IPS-18c (cell line): ENCODE measurements at regions not wholly inside any gene's neighbourhood (a gene's known extent, or its start where the extent isn't known, plus 50 kb on each side); places are given as distances from the start of the nearest gene placed in this dataset.

Source experiments
- H3K4me3 ChIP-seq: 2 replicates; pipeline ENCODE4 v1.7.0; 2013; ENCODE audit warnings: low read depth, mild to moderate bottlenecking, low read length, moderate library complexity; ENCODE audit not compliant: insufficient read depth
- H3K9me3 ChIP-seq: one replicate; pipeline ENCODE4 v1.6.1; 2013; ENCODE audit warnings: mild to moderate bottlenecking, low read length, moderate library complexity; ENCODE audit not compliant: control insufficient read depth, insufficient read depth

DNA sequence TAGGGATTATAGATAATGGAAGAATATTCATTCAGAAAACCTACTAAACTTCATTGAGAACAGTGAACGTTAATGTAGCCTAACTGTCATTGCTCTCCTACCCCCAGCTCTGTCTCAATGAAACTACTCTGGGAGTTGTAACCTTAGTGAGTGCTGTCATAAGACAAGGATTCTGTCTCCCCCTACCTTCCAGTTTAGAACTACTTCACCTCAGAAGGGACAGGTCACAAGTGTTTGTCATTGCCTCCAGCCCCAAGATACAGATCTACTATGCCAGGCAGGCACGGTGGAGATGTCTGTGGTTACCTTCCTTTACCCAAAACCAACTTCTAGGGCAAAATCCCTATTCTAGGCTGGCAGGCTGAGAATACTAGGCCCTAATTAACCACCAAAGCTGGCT, 833.1 kb upstream of the SEL1L start:
- H3K4me3 ChIP-seq: no peak overlapping the region
- no peaks in the 10 kb centered on the region for H3K9me3 ChIP-seq

- no peaks in the 10 kb centered on the region for H3K9me3 ChIP-seq
- H3K4me3 ChIP-seq: no peak overlapping the region
Observed at GRCh38 chr14:82379291-82379690, 845.6 kb upstream of the SEL1L start.

GRCh38 chr14:82385048-82385447, 851.4 kb upstream of the SEL1L start:
- no peaks in the 10 kb centered on the region for H3K9me3 ChIP-seq
- H3K4me3 ChIP-seq: no peak overlapping the region

DNA sequence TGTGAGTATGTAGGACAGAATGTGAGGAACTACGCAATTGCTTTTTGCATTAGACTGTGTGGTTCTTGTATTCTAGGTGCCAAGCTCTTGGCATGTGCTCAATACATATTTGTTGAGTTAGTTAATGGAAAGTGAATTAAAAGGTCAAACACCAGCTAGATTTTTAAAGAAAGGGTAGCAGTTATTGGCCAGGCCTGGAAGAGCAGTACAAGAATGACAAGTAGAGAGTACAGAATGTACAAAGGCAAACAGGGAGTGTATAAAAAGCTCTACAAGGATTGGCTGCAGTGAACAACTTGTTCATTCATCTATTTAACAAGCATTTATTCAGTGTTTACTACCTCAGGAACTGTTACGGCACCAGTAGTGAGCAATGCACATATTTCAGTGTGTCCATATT, 854.0 kb upstream of the SEL1L start:
- no peak overlapping the region for H3K4me3 ChIP-seq
- H3K9me3 ChIP-seq: no peaks in the 10 kb centered on the region

GRCh38 chr14:82388488-82388887, 854.8 kb upstream of the SEL1L start:
- Histone ChIP-seq H3K9me3 (no peaks in the 10 kb centered on the region), H3K4me3 (no peak overlapping the region)

GRCh38 chr14:82390586-82390985, 856.9 kb upstream of the SEL1L start:
- Histone ChIP-seq H3K9me3 (no peaks in the 10 kb centered on the region), H3K4me3 (no peak overlapping the region)

DNA sequence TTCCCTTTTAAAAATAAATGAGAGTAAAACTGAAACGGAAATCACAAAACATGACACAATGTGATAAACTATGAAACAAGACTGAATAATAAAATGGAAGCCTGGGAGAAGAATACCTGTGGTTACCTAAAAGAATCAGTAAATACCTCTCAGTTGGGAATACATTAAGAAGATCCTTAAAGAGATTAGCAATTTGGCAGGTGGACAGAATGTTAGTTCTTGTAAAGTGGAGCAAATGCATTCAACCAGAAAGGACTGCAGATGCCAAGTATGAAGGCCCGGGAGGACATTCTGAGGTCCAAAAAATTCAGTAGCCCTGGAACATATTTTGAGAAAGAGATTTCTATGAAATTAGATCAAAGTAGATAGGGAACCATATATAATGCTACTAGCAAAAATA, 861.3 kb upstream of the SEL1L start:
- Histone ChIP-seq H3K4me3 (no peak overlapping the region), H3K9me3 (no peaks in the 10 kb centered on the region)

GRCh38 chr14:82398256-82398655, 864.6 kb upstream of the SEL1L start:
- Histone ChIP-seq H3K9me3 (no peaks in the 10 kb centered on the region), H3K4me3 (no peak overlapping the region)

DNA sequence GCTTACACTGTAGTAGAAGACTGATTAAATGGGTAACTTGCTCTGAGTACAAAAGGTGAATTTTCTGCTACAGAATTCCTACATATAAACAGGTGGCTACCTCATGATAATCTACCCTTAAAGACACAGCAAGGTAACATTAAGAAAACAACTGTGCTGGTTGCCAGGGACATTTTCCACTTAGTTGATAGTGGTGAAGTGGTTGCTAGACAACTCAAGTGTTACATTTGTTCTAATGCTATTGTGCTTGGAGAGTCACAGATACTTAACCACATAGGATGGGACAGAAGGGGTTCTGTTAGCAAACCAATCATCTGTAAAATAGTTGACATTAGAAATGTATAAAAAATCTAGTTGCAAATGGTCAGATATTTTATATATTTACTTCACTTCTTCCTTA, 870.3 kb upstream of the SEL1L start:
- Histone ChIP-seq H3K9me3 (no peaks in the 10 kb centered on the region), H3K4me3 (no peak overlapping the region)

- no peak overlapping the region for H3K4me3 ChIP-seq
- H3K9me3 ChIP-seq: no peaks in the 10 kb centered on the region
Observed at GRCh38 chr14:82410064-82410463, 876.4 kb upstream of the SEL1L start.

- Histone ChIP-seq H3K9me3 (no peaks in the 10 kb centered on the region), H3K4me3 (no peak overlapping the region)
Observed at GRCh38 chr14:82411298-82411697, 877.6 kb upstream of the SEL1L start.

DNA sequence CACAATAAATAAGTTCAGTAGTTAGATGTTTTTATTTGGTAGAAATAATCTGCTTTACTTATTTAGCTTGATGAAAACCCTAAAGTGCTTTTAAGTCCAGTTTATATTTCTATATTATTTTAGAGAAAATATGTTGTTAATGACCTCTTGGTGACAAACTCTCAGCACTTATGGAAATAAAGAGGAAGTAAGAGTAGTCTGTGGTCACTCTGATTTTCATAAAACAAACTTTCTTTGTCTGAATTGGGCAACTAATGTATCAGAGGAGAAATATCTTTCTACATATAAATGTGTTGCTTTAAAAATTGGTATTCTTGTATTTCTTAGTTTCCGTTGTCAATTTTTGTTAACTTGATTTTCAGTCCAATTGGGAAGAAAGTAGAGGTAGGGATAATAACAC, 878.9 kb upstream of the SEL1L start:
- no peaks in the 10 kb centered on the region for H3K9me3 ChIP-seq
- H3K4me3 ChIP-seq: no peak overlapping the region

GRCh38 chr14:82414853-82415539, 881.3 kb upstream of the SEL1L start:
- no peaks in the 10 kb centered on the region for H3K9me3 ChIP-seq
- H3K4me3 ChIP-seq: no peak overlapping the region

GRCh38 chr14:82419933-82420332, 886.3 kb upstream of the SEL1L start:
- no peak overlapping the region for H3K4me3 ChIP-seq
- H3K9me3 ChIP-seq: no peaks in the 10 kb centered on the region

- H3K9me3 ChIP-seq: no peaks in the 10 kb centered on the region
- H3K4me3 ChIP-seq: no peak overlapping the region
Observed at GRCh38 chr14:82420871-82421270, 887.2 kb upstream of the SEL1L start.

GRCh38 chr14:82421286-82421685, 887.6 kb upstream of the SEL1L start:
- Histone ChIP-seq H3K9me3 (no peaks in the 10 kb centered on the region), H3K4me3 (no peak overlapping the region)

- H3K4me3 ChIP-seq: no peak overlapping the region
- H3K9me3 ChIP-seq: no peaks in the 10 kb centered on the region
Observed at GRCh38 chr14:82422230-82422629, 888.6 kb upstream of the SEL1L start.

- no peaks in the 10 kb centered on the region for H3K9me3 ChIP-seq
- H3K4me3 ChIP-seq: no peak overlapping the region
Observed at GRCh38 chr14:82425261-82425660, 891.6 kb upstream of the SEL1L start.

- Histone ChIP-seq H3K9me3 (no peaks in the 10 kb centered on the region), H3K4me3 (no peak overlapping the region)
Observed at GRCh38 chr14:82431031-82431430, 897.4 kb upstream of the SEL1L start.
